ENCODE measurements at regions not wholly inside any gene's neighbourhood (a gene's known extent, or its start where the extent isn't known, plus 50 kb on each side); places are given as distances from the start of the nearest gene placed in this dataset.

DNA sequence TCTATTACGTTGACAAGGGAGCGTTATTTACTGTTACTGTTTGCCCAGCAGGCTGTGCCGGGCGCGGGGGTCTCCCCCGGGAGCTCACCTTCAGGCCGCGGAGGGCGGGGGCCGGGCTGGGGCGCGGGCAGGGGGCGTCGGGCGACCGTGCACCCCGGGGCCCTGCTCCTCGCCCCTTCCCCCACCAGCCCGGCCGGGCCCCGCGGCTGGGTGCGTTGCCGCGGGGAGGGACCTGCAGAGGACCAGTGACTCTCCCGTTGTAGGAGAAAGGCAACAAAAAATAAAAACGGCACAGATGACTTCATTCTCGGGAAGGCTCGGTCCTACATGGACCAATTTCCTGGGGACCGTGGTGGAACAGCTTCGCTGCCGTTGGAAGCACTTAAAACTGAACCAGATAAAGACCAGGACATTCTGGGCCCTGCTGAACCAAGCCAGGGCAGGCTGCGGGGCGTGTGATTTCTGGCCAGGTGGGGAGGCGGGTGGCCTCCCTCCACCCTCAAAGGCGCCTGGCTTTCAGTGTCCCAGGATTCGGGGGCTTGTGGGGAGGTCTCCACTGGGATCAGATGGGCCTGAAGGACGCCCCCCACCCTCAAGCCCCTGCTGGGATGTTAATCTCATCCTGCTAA lies 57.4 kb downstream of the IGLL1 start:
- DNase-seq, result peak; percentile 24

DNA sequence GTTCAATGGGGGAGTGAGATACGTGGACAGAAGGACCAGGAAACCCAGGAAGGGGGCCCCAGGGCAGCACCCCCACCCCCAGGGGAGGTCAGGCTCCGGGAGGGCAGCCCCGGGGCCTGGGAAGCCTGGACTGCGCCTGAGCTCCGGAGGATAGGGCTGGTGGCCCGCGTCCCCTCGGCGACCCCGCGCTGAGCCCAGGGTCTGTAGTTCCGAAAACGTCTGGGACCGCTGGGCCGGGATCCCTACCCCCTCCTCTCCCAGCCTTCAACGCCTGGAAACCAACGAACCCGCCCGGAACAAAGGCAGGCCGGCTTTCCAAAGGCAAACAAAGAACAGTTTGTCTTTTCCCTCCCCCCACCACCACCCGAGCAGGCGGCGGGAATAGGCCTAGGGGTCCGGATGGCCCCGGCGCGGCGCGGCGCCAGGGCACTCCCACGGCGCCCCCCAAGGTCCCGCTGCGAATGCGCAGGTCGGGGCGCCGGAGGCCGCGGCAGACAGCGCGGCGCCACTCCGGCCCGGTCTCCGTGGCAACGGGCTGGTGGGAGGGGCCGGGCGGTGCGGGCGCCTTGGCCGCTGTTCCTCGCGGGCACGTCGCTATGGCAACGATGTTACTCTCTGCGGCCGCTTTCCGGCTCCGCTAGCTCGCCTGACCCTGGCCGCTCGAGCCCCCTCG lies 58.5 kb downstream of the IGLL1 start:
- DNase-seq, result peak; percentile 95

DNA sequence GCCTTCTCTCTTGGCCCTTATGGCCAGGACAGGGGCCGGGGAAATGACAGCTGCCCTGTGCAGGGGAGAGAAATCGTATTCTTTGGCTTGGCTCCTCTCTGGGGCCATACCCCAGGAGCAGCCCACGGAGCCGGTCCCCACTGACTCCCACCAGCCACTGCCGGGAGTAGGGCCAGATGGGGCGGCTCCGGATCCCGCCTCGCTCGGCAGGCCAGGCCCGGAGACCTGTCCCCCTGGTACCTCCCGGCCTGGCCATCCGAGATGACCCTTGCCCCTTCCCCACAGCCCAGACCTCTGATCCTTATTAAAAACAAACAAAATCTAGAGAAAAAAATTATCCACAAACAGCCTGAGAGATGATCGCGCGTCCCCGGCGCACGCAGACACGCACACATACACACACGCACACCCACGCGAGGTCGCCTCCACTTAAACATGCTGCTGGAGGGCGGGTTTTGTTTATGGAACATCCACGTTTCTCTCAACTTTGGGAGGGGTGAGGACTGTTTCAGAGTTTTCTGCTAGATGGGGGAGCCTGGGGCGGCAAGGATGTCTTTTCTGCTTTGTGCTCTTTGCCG lies 59.1 kb downstream of the IGLL1 start:
- peak; percentile 29 for DNase-seq

DNA sequence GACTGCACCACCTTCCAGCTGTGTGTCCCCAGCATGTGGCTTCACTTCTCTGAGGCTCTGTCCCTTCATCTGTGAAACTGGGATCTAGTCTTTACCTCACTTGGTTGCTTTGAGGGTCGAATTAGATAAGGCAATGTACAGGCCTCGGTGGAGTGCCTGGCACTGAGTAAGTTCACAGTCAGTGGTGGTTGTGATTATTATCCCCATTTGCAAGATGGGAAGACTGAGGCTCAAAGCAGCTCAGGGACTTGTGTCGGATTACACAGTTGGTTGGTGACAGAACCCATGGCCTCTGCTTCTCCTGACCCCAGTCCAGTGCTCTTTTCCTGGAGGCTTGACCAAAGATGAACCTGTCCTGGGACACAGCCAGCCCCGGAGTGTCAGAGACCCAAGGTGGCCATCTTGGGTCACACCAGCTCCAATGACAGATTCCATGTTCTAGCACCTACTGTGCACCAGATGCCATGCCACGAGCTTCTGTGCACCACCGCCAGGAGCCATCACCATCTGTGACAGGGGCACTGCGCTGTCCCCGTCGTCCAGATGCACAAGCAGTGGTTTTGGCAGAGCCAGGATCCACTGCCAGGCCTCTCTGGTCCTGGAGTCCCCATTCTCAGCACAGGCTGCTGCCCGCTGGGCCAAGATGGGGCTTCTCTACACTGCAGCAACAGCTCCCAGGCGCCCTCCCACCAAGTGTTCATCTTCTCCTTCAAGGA lies 60.5 kb downstream of the IGLL1 start:
- DNase-seq, result no peak

DNA sequence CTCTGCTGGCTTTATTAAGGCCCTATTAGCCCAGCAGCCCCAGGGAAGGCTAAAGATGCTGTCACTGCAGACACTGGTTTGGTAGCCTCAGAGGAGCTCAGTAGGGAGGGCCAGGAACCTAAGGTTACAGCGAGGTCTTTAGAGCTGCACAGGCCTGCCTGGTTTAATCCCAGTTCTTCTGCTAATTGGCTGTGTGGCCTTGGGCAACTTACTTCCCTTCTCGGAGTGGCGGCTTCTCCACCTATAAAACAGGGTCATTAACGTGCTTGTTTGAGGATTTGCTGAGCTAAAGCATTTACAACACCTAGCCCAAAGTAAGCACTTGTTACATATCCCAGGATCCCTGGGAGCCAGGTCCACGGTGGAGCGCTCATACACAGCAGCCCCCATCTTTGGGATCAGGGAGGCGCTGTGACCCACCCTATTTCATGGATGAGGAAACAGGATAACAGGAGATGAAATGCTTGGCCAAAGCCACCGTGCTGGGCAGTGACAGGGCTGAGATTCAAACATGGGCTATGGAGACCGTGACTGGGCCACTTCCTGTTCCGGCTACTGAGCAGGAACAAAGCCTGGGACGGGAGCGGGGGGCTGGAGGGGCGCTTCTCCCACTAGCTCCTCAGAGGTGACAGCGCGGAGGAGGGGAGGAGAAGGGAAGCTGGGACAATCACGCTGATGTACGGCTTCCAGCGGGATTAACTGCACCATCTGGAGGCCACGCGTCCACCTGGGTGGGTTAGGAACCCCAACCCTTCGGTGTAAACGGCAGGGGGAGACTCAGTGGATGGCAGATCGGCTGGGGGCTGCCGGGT lies 61.5 kb downstream of the IGLL1 start:
- DNase-seq, result no peak

GRCh38 chr22:23517804-23518375 lies 62.2 kb downstream of the IGLL1 start:
- no peak for DNase-seq

- no peak for DNase-seq
These were observed 63.8 kb downstream of the IGLL1 start for GRCh38 chr22:23516304-23516703.

- peak; percentile 14 for DNase-seq
These were observed 65.6 kb downstream of the IGLL1 start for GRCh38 chr22:23514322-23515038.

GRCh38 chr22:23513705-23514104 lies 66.4 kb downstream of the IGLL1 start:
- DNase-seq, result no peak

- no peak for DNase-seq
These were observed 67.0 kb downstream of the IGLL1 start for GRCh38 chr22:23513133-23513532.

- DNase-seq, result no peak
These were observed 67.4 kb downstream of the IGLL1 start for GRCh38 chr22:23512721-23513120.

DNA sequence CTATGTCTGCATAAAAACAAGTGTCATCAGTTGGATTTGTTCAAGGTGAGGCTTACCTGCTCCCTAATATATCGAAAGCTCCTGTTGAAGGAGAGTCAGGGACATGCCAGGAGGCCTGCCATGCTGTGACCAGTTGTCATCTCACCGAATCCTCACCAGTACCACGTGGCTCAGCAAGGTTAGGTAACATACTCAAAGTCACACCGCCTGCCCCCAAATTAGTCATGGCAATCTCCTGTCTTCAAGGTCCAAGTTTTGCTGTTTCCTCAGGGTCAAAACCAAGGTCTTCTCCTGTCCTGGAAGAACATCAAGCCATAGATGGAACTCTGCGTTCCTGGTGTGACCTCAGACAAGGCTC lies 67.8 kb downstream of the IGLL1 start:
- DNase-seq, result no peak

DNA sequence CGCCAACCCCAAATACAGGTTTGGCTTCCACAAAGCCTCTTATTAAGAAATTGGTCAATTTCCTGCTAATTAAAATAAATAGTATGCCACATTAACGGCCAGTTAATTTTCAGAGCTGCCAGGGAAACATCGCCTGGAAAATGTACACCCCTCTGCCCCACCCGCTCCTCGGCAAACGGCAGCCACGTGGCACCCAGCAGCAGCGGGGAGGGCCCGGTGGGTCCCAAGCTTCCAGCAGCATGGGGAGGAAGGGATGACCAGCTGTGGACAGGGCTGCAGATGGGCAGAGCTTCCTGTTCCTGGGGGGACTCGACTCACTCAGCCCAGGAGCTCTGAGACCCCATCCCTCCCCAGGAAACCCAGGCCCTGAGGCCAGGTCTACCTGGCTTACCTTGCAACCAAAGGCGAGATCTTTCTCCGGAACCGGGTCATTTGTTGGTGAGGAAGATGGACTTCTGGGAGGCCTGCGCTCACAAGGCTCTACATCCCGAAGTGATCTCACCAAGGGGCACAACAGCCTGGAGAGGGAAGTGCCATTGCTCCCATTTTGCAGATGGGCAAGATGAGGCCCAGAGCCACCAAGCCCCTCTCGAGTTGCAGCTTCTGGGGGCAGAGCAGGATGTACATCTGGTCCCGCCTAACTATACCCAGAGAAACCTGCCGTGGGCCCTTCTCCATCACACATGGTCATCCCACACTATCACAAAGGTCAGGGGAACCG lies 68.3 kb downstream of the IGLL1 start:
- DNase-seq, result no peak

DNA sequence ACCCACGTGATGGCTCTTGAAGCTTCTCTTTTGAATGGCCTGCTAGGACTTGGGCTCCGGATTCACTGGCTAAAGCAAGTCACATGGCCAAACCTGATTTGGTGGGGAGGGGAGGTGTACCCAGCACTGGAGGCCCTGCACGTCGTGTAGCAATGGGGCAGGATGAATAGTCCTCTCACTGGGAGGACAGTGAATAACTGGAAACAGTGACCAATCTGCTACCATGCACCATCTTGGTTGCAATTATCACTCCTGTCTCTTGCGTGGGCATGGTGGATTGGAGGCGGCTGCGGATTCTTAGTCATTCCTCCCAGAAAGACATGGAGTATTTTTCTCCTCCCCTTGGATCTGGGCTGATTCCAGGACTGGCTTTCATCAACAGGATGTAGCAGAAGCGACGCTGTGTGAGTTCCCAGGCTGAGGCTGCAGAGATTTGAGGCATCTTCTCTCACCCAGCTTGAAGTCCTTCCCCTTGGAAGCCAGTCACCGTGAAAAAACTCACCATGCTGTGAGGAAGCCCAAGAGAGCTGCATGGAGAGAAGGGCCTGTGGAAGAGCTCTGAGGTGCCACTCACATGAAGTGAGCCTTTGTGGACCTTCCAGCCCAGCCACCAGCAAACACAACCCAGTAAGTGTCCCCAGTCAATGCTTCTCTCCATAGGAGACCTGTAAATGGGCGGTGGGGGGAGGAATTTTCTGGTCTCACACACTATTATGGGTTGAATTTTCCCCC lies 70.4 kb downstream of the IGLL1 start:
- DNase-seq, result no peak

DNA sequence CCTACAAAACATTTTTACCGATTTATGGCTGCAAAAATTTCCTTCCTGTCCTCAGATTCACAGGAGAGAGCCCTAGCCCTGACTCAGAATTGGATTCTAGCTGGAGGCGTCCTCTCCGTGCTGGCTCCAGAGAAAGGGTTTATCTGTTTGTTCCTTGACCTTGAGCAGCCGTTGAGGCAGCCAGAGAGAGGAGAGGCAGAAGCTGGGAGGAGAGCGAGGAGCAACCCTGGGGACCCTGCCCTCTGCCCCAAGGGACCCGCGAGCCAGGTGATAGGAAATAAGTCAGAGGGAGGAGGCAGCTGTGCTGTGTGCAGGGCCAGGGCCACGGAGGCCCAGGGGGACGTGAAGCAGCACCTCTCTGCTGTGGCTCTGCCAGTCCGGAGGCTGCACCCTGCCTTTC lies 75.6 kb downstream of the IGLL1 start:
- no peak for DNase-seq

DNA sequence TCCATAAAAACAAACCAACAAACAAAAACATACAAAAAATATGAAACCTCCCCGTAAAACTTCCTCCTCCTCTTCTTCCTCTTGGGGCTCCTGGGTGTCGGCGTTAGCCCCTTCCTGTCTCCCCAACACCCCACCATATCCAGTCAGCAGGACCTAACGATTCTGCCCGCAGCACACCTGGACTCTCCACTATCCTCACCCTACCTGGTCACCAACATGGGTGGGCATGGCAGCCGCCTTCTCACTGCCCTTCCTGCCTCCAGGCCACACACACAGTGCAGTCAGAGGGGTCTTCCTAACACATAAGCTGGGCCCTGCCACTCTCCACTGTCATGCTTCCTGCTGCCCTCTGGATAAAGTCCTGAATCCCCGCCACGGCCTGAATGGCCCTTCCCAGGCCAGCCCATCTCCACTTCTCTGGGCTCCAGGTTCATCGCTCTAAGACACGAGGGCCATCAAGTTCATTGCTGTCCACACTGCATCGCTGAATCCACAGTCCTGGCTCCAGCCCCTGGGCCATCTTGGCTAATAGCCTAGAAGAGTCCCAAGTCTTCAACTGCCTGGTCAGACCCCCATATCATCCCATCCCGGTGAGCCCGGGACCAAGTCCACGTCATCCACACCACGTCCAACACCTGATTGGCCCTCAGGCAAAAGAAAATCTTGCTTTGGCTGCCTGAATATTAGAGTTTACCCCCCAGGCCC lies 76.2 kb downstream of the IGLL1 start:
- no peak for DNase-seq

DNA sequence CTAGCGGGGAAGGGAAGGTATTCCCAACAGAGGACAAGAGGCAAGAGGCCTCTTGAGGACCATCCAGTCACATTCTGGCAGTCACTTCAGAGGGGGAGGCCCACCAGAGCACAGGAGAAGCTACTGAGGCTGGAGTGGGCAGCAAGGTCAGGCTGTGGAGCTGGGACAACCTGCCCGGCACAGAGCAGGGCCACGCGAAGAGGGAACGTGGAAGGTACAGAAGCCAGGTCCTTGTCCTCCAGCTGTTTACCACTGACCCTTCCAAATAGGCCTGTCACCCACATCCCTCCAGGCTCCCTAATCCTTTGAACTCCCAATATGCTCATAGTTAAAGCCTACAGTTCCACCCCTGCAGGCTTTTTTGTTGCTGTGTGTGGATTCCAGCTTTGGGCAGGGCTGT lies 76.9 kb downstream of the IGLL1 start:
- DNase-seq, result no peak

DNA sequence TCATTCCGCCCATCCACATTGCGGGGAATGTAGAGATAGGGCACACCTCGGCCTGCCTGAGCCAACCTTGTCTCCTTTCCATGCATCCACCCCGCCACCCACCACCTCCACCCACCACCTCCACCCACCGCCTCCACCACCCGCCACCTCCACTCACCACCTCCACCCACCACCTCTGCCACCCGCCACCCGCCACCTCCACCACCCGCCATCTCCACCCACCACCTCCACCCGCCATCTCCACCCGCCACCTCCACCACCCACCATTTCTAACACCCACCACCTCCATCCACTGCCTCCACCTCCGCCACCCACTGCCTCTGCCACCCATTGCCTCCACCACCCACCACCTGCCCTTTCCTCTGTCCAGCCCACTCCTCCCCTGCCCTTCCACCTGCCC lies 78.4 kb downstream of the IGLL1 start:
- DNase-seq, result no peak

- DNase-seq, result peak; percentile 66
These were observed 78.8 kb downstream of the IGLL1 start for GRCh38 chr22:23501261-23501619.
